ENCODE measurements at regions not wholly inside any gene's neighbourhood (a gene's known extent, or its start where the extent isn't known, plus 50 kb on each side); places are given as distances from the start of the nearest gene placed in this dataset.

DNA sequence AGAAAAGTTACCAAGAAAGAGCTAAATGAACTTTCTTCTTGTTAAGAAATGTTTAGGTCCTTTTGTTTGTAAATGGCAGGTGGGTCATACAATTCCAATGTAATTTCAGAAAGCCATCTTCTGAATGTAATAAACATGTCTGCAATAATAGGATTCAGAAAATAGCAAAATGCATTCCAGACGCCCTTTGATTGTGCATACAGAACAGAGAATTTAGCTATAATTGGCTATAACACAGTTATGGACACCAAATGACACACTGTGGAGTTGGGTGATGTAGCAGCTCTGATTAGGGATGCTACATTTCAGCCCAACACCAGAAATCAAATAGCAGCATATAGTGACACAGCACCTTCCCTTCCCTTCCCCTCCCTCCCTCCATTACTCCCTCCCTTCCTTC is 240.8 kb downstream of the SNX10 start:
- no peak overlapping the region for H3K4me3 ChIP-seq (replicated peaks in 1 of 4; ENCODE audit: control extremely low read depth in 1 of 4, insufficient read depth in 1 of 4, low read depth in 3 of 4, low read length in 4 of 4)
- H3K36me3 ChIP-seq (ENCODE audit: control insufficient read depth, insufficient read depth, low read length): no peaks in the 10 kb centered on the region
- no peak for DNase-seq (ENCODE audit: low read depth in 2 of 2)
- no peaks in the 10 kb centered on the region for H3K4me1 ChIP-seq (ENCODE audit: control insufficient read depth, extremely low read depth, insufficient read depth, low read length)
- no peaks in the 10 kb centered on the region for H3K9me3 ChIP-seq (ENCODE audit: control insufficient read depth, insufficient read depth, low read depth, low read length)
- no peaks in the 10 kb centered on the region for H4K20me1 ChIP-seq (ENCODE audit: control insufficient read depth, extremely low read depth, insufficient read depth, low read length)
- H2AFZ ChIP-seq (ENCODE audit: low read length): no peak overlapping the region
- TF ChIP-seq EZH2 (IDR thresholded peaks at IDR 0.05; ENCODE audit: low read length, missing control alignments): no peak
- TF ChIP-seq, protein P1, sequence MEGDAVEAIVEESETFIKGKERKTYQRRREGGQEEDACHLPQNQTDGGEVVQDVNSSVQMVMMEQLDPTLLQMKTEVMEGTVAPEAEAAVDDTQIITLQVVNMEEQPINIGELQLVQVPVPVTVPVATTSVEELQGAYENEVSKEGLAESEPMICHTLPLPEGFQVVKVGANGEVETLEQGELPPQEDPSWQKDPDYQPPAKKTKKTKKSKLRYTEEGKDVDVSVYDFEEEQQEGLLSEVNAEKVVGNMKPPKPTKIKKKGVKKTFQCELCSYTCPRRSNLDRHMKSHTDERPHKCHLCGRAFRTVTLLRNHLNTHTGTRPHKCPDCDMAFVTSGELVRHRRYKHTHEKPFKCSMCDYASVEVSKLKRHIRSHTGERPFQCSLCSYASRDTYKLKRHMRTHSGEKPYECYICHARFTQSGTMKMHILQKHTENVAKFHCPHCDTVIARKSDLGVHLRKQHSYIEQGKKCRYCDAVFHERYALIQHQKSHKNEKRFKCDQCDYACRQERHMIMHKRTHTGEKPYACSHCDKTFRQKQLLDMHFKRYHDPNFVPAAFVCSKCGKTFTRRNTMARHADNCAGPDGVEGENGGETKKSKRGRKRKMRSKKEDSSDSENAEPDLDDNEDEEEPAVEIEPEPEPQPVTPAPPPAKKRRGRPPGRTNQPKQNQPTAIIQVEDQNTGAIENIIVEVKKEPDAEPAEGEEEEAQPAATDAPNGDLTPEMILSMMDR (conservative IDR thresholded peaks at IDR 0.05 in 1 of 2, IDR thresholded peaks at IDR 0.05 in 1 of 2; ENCODE audit: low read depth in 1 of 2, low read length in 2 of 2): no peak
- no peak overlapping the region for H3K27ac ChIP-seq (ENCODE audit: insufficient read depth, low read length)
- no peak overlapping the region for H3K4me2 ChIP-seq (ENCODE audit: extremely low read depth, insufficient read depth, low read length)
- H3K79me2 ChIP-seq (ENCODE audit: control insufficient read depth, insufficient read depth, low read length): no peaks in the 10 kb centered on the region
- peaks cover 2% of the 10 kb centered on the region for H3K27me3 ChIP-seq (ENCODE audit: control insufficient read depth, insufficient read depth, low read length)
- H3K9ac ChIP-seq (ENCODE audit: insufficient read depth, low read length): no peak overlapping the region

DNA sequence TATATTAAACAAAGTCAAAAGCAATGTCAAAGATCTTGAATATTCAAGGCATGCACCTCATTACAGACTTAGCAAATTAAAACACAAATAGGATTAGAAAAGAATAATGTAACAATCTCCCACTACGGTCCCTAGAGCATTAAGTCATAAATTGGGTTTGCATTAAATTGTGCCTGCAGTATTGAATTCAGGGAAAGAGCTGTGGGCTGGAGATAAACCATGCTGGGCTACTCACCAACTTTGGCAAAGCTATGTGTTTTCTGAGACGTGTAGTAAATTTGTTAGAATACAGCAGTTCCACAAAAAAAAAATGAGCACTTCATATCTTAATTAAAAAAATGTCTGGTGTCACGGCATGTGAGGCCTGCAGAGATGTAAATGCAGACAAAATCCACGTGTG is 241.6 kb downstream of the SNX10 start:
- H3K36me3 ChIP-seq (ENCODE audit: control insufficient read depth, insufficient read depth, low read length): no peaks in the 10 kb centered on the region
- H3K79me2 ChIP-seq (ENCODE audit: control insufficient read depth, insufficient read depth, low read length): no peaks in the 10 kb centered on the region
- no peak overlapping the region for H2AFZ ChIP-seq (ENCODE audit: low read length)
- no peaks in the 10 kb centered on the region for H3K9me3 ChIP-seq (ENCODE audit: control insufficient read depth, insufficient read depth, low read depth, low read length)
- no peak overlapping the region for H3K27ac ChIP-seq (ENCODE audit: insufficient read depth, low read length)
- no peaks in the 10 kb centered on the region for H3K4me1 ChIP-seq (ENCODE audit: control insufficient read depth, extremely low read depth, insufficient read depth, low read length)
- no peak for TF ChIP-seq EZH2 (IDR thresholded peaks at IDR 0.05; ENCODE audit: low read length, missing control alignments)
- no peaks in the 10 kb centered on the region for H4K20me1 ChIP-seq (ENCODE audit: control insufficient read depth, extremely low read depth, insufficient read depth, low read length)
- H3K27me3 ChIP-seq (ENCODE audit: control insufficient read depth, insufficient read depth, low read length): peaks cover 3% of the 10 kb centered on the region
- DNase-seq (ENCODE audit: low read depth in 2 of 2): no peak
- no peak overlapping the region for H3K9ac ChIP-seq (ENCODE audit: insufficient read depth, low read length)
- H3K4me3 ChIP-seq (replicated peaks in 1 of 4; ENCODE audit: control extremely low read depth in 1 of 4, insufficient read depth in 1 of 4, low read depth in 3 of 4, low read length in 4 of 4): no peak overlapping the region
- H3K4me2 ChIP-seq (ENCODE audit: extremely low read depth, insufficient read depth, low read length): no peak overlapping the region

DNA sequence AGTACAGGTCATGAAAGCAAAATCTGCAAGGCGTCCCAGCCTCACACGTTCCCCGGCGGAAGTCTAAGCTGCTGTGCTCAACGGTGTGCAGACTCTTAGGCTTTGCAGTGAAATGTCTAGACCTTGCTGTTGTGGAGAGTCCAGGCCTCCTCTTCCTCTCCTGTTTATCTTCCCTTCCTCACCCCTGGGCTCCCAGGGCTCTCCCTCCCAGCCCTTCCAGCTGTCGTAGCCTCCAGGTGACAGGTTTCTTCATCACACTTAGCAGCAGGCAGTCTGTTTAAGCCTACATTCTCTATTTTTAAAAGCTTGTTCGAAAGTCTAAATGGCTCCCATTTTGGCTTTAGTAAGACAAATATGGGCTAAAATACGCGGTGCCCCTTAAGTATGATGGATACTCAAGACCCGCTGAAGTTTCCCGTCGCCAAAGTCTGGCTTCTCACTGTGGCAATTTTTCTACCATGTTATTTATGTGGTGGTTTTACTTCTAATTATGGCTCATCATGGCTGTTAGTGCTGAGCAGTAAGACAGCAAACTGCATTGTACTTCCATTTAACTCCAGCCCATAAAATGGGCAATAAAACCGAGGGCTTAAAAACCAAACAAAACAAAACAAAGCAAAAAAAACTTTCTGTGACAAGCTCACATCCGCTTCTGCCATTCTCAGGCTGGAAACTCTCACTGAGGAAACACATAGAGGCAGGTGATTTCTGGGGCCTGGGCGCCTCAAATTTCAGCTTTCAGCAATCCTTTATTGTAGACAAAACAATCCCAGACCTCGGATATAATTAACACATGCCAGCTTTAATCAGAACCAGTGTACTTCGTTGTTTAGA is 243.2 kb downstream of the SNX10 start:
- Histone ChIP-seq H3K9ac (ENCODE audit: insufficient read depth, low read length) (no peak overlapping the region), H3K27ac (ENCODE audit: insufficient read depth, low read length) (no peak overlapping the region), H2AFZ (ENCODE audit: low read length) (no peak overlapping the region), H3K79me2 (ENCODE audit: control insufficient read depth, insufficient read depth, low read length) (no peaks in the 10 kb centered on the region), H3K9me3 (ENCODE audit: control insufficient read depth, insufficient read depth, low read depth, low read length) (no peaks in the 10 kb centered on the region), H3K4me1 (ENCODE audit: control insufficient read depth, extremely low read depth, insufficient read depth, low read length) (no peaks in the 10 kb centered on the region), H3K27me3 (ENCODE audit: control insufficient read depth, insufficient read depth, low read length) (peaks cover 6% of the 10 kb centered on the region), H3K4me2 (ENCODE audit: extremely low read depth, insufficient read depth, low read length) (no peak overlapping the region), H4K20me1 (ENCODE audit: control insufficient read depth, extremely low read depth, insufficient read depth, low read length) (no peaks in the 10 kb centered on the region), H3K36me3 (ENCODE audit: control insufficient read depth, insufficient read depth, low read length) (no peaks in the 10 kb centered on the region), H3K4me3 (replicated peaks in 1 of 4; ENCODE audit: control extremely low read depth in 1 of 4, insufficient read depth in 1 of 4, low read depth in 3 of 4, low read length in 4 of 4) (no peak overlapping the region)
- no peak for TF ChIP-seq EZH2 (IDR thresholded peaks at IDR 0.05; ENCODE audit: low read length, missing control alignments)
- TF ChIP-seq, protein P1 (conservative IDR thresholded peaks at IDR 0.05 in 1 of 2, IDR thresholded peaks at IDR 0.05 in 1 of 2; ENCODE audit: low read depth in 1 of 2, low read length in 2 of 2): no peak
- no peak for DNase-seq (ENCODE audit: low read depth in 2 of 2)
